HEK293 (cell line): ENCODE measurements at regions not wholly inside any gene's neighbourhood (a gene's known extent, or its start where the extent isn't known, plus 50 kb on each side); places are given as distances from the start of the nearest gene placed in this dataset.

Experiments used
- CTCF ChIA-PET: fragments of 350-600 bp; formaldehyde crosslinking; extraction: SDS; loops from one replicate; lab custom pipeline; 2021; ENCODE audit warnings: antibody characterized with exemption; lab: Yijun Ruan, JAX
- POLR2A ChIA-PET: fragments of 300-600 bp; formaldehyde crosslinking; extraction: SDS; loops from one replicate; lab custom pipeline; 2020; ENCODE audit warnings: antibody characterized with exemption, inconsistent platforms; lab: Yijun Ruan, JAX
- H3K27ac ChIP-seq: fragments of 200-500 bp; sonication (Bioruptor generic); 2 replicates; pipeline ENCODE4 v1.5.1; 2014; ENCODE audit warnings: low read depth, low read length, control low read depth, inconsistent platforms; ENCODE audit errors: extremely low read depth
- H3K36me3 ChIP-seq, 2 experiments: fragments of 200-500 bp in 1 of 2; sonication (Bioruptor generic) in 1 of 2; 1 replicate in 1 of 2; 2 replicates in 1 of 2; pipeline ENCODE4 v1.5.1; 2014 to 2017; ENCODE audit warnings: inconsistent platforms in 2 of 2, low read length in 2 of 2; ENCODE audit not compliant: control insufficient read depth in 2 of 2, insufficient read depth in 1 of 2
- H3K4me1 ChIP-seq: fragments of 200-500 bp; sonication (Bioruptor generic); 2 replicates; pipeline ENCODE4 v1.5.1; 2014; ENCODE audit warnings: mild to moderate bottlenecking, low read length, inconsistent platforms; ENCODE audit not compliant: control insufficient read depth, insufficient read depth
- H3K4me3 ChIP-seq: 2 replicates; pipeline ENCODE4 v1.5.1; 2011; ENCODE audit warnings: low read depth, mild to moderate bottlenecking, control low read depth, low read length, moderate library complexity
- H3K9me3 ChIP-seq: fragments of 200-500 bp; sonication (Bioruptor generic); 2 replicates; pipeline ENCODE4 v1.5.1; 2014; ENCODE audit warnings: low read depth, low read length, inconsistent platforms; ENCODE audit not compliant: control insufficient read depth, insufficient read depth
- EGR2 ChIP-seq: fragments of 450-650 bp; formaldehyde crosslinking; IDR thresholded peaks from 2 replicates; pipeline ENCODE4 v1.5.1; 2016; ENCODE audit warnings: low read depth, missing biosample characterization, missing genetic modification characterization
- GFI1B ChIP-seq: fragments of 450-650 bp; formaldehyde crosslinking; IDR thresholded peaks from 2 replicates; pipeline ENCODE4 v1.5.1; 2016; ENCODE audit warnings: missing biosample characterization, missing genetic modification characterization
- GLIS1 ChIP-seq: fragments of 450-650 bp; formaldehyde crosslinking; IDR thresholded peaks from 2 replicates; pipeline ENCODE4 v1.5.1; 2016; ENCODE audit warnings: missing biosample characterization, missing genetic modification characterization
- OSR2 ChIP-seq: fragments of 450-650 bp; formaldehyde crosslinking; IDR thresholded peaks from 2 replicates; pipeline ENCODE4 v1.5.1; 2016; ENCODE audit warnings: missing biosample characterization, missing genetic modification characterization
- OVOL3 ChIP-seq: fragments of 450-650 bp; formaldehyde crosslinking; IDR thresholded peaks from 2 replicates; pipeline ENCODE4 v1.5.1; 2016; ENCODE audit warnings: missing biosample characterization, missing genetic modification characterization
- ZBTB20 ChIP-seq: fragments of 450-650 bp; formaldehyde crosslinking; IDR thresholded peaks from 2 replicates; pipeline ENCODE4 v1.5.1; 2016; ENCODE audit warnings: missing biosample characterization, missing genetic modification characterization
- ZNF146 ChIP-seq: fragments of 450-650 bp; formaldehyde crosslinking; IDR thresholded peaks from 2 replicates; pipeline ENCODE4 v1.5.1; 2016; ENCODE audit warnings: missing biosample characterization, missing genetic modification characterization
- ZNF155 ChIP-seq: fragments of 450-650 bp; formaldehyde crosslinking; IDR thresholded peaks from 2 replicates; pipeline ENCODE4 v1.5.1; 2016; ENCODE audit warnings: missing biosample characterization, missing genetic modification characterization
- ZNF157 ChIP-seq: fragments of 450-650 bp; formaldehyde crosslinking; IDR thresholded peaks from 2 replicates; pipeline ENCODE4 v1.5.1; 2016; ENCODE audit warnings: missing biosample characterization, missing genetic modification characterization
- ZNF184 ChIP-seq: fragments of 450-650 bp; IDR thresholded peaks from 2 replicates; pipeline ENCODE4 v1.5.1; 2018; ENCODE audit warnings: missing biosample characterization, mild to moderate bottlenecking, missing genetic modification characterization
- ZNF214 ChIP-seq: fragments of 450-650 bp; formaldehyde crosslinking; IDR thresholded peaks from 2 replicates; pipeline ENCODE4 v1.5.1; 2017; ENCODE audit warnings: missing biosample characterization, mild to moderate bottlenecking, missing genetic modification characterization, borderline replicate concordance
- ZNF248 ChIP-seq: fragments of 450-650 bp; formaldehyde crosslinking; IDR thresholded peaks from 2 replicates; pipeline ENCODE4 v1.5.1; 2017; ENCODE audit warnings: missing biosample characterization, missing genetic modification characterization
- ZNF366 ChIP-seq: fragments of 450-650 bp; formaldehyde crosslinking; conservative IDR thresholded peaks from 2 replicates; pipeline ENCODE4 v1.5.1; 2016; ENCODE audit warnings: missing biosample characterization, missing genetic modification characterization
- ZNF37A ChIP-seq: fragments of 450-650 bp; IDR thresholded peaks from 2 replicates; pipeline ENCODE4 v1.5.1; 2018; ENCODE audit warnings: missing biosample characterization, missing genetic modification characterization
- ZNF48 ChIP-seq: fragments of 450-650 bp; formaldehyde crosslinking; IDR thresholded peaks from 2 replicates; pipeline ENCODE4 v1.5.1; 2016; ENCODE audit warnings: missing biosample characterization, missing genetic modification characterization
- ZNF510 ChIP-seq: fragments of 450-650 bp; formaldehyde crosslinking; IDR thresholded peaks from 2 replicates; pipeline ENCODE4 v1.5.1; 2018; ENCODE audit warnings: mild to moderate bottlenecking, missing genetic modification characterization, missing biosample characterization; ENCODE audit not compliant: insufficient replicate concordance
- ZNF530 ChIP-seq: fragments of 450-650 bp; formaldehyde crosslinking; IDR thresholded peaks from 2 replicates; pipeline ENCODE4 v1.5.1; 2016; ENCODE audit warnings: low read depth, missing biosample characterization, missing genetic modification characterization
- ZNF585B ChIP-seq: fragments of 450-650 bp; formaldehyde crosslinking; IDR thresholded peaks from 2 replicates; pipeline ENCODE4 v1.5.1; 2016; ENCODE audit warnings: missing biosample characterization, missing genetic modification characterization
- ZNF664 ChIP-seq: fragments of 450-650 bp; formaldehyde crosslinking; IDR thresholded peaks from 2 replicates; pipeline ENCODE4 v1.5.1; 2016; ENCODE audit warnings: missing biosample characterization, missing genetic modification characterization
- ZNF76 ChIP-seq: fragments of 450-650 bp; formaldehyde crosslinking; IDR thresholded peaks from 2 replicates; pipeline ENCODE4; 2016; ENCODE audit warnings: low read depth, missing biosample characterization, missing genetic modification characterization, borderline replicate concordance
- ZSCAN4 ChIP-seq: fragments of 450-650 bp; formaldehyde crosslinking; IDR thresholded peaks from 2 replicates; pipeline ENCODE4 v1.5.1; 2017; ENCODE audit warnings: missing biosample characterization, missing genetic modification characterization
- TF ChIP-seq, protein P1 (sequence below): fragments of 450-650 bp; formaldehyde crosslinking; IDR thresholded peaks from 2 replicates; pipeline ENCODE4 v1.5.1; 2016; ENCODE audit warnings: missing biosample characterization, missing genetic modification characterization
- TF ChIP-seq, protein P2 (sequence below): fragments of 450-650 bp; formaldehyde crosslinking; IDR thresholded peaks from 2 replicates; pipeline ENCODE4 v1.5.1; 2016; ENCODE audit warnings: missing biosample characterization, missing genetic modification characterization

DNA sequence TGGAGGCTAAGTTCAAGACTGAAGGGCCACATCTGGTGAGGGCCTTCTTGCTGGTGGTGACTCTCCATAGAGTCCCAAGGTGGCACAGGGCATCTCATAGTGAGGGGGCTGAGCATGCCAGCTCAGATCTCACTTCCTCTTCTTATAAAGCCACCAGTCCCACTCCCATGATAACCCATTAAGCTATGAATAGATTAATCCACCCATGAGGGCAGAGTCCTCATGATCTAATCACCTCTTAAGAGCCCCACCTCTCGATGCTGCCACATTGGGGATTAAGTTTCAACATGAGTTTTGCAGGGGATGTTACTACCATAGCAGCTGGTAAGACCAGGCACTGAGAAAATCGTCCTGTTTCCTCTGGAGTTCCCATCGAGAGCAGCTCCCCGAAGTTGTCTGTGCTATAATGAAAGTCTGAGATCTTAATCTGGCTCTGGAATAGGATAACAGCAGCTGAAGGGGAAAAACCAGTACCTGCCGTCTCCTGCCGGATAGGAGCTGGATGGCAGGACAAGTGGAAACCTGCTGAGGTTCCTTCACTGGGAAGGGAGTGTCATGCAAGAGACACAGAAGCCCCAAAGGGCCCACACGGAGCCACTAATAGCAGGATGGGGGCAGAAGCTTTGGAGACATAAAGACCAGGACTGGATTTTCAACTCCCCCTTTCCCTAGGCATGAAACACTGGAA is 79.5 kb upstream of the EPHB3 start (continued):
- TF ChIP-seq GFI1B (tag by site-specific recombination) (no peak), ZNF76 (no peak), GLIS1 (tag by site-specific recombination) (peak; percentile 21; the same call in 1 of the 2 replicates), ZNF214 (tag by site-specific recombination) (no peak), OSR2 (no peak)
- TF ChIP-seq, protein P1, sequence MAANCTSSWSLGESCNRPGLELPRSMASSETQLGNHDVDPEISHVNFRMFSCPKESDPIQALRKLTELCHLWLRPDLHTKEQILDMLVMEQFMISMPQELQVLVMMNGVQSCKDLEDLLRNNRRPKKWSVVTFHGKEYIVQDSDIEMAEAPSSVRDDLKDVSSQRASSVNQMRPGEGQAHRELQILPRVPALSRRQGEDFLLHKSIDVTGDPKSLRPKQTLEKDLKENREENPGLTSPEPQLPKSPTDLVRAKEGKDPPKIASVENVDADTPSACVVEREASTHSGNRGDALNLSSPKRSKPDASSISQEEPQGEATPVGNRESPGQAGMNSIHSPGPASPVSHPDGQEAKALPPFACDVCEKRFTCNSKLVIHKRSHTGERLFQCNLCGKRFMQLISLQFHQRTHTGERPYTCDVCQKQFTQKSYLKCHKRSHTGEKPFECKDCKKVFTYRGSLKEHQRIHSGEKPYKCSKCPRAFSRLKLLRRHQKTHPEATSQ: no peak

- Histone ChIP-seq H3K4me1 (peaks cover 7% of the 10 kb centered on the region), H3K36me3 (no peaks in the 10 kb centered on the region), H3K9me3 (no peaks in the 10 kb centered on the region), H3K4me3 (no peak overlapping the region)
- TF ChIP-seq ZNF48 (tag by site-specific recombination) (no peak), ZNF184 (tag by site-specific recombination) (no peak), ZNF155 (no peak), ZBTB20 (tag by site-specific recombination) (no peak), ZNF157 (tag by site-specific recombination) (no peak), ZSCAN4 (tag by site-specific recombination) (no peak), EGR2 (tag by site-specific recombination) (no peak), ZNF366 (tag by site-specific recombination) (no peak), OVOL3 (no peak)
- TF ChIP-seq, all 188 proteins: peak for 0
- no peak overlapping the region for H3K27ac ChIP-seq
- POLR2A ChIA-PET: no interaction called here
- CTCF ChIA-PET: interaction anchor here (1.1 kb wide), 1 partner anchor 17 kb away, joined by 3 read pairs; no protein-coding TSS in a partner anchor
Observed at GRCh38 chr3:184485241-184485640, 76.3 kb upstream of the EPHB3 start.

- TF ChIP-seq ZNF146 (tag by site-specific recombination): 0 out of 2 replicates have a peak, but pooled peaks have one; percentile 37
- TF ChIP-seq ZNF248 (tag by site-specific recombination): no peak
- TF ChIP-seq, all 188 proteins: peak for 1
- no peak overlapping the region for H3K27ac ChIP-seq
- ChIA-PET CTCF (no interaction called here), POLR2A (no interaction called here)
- no peaks in the 10 kb centered on the region for H3K36me3 ChIP-seq
- H3K9me3 ChIP-seq: no peaks in the 10 kb centered on the region
- H3K4me1 ChIP-seq: peaks cover 7% of the 10 kb centered on the region
- H3K4me3 ChIP-seq: no peak overlapping the region
Observed at GRCh38 chr3:184485906-184486305, 75.7 kb upstream of the EPHB3 start.

GRCh38 chr3:184486614-184487013 is 75.0 kb upstream of the EPHB3 start:
- Histone ChIP-seq H3K27ac (no peak overlapping the region), H3K4me1 (peaks cover 7% of the 10 kb centered on the region), H3K4me3 (no peak overlapping the region), H3K9me3 (no peaks in the 10 kb centered on the region), H3K36me3 (no peaks in the 10 kb centered on the region)
- CTCF ChIA-PET: no interaction called here
- TF ChIP-seq ZNF530 (tag by site-specific recombination) (no peak), ZNF510 (tag by site-specific recombination) (no peak), ZNF664 (no peak), GLIS1 (tag by site-specific recombination) (0 out of 2 replicates have a peak, but pooled peaks have one; percentile 26), ZNF37A (tag by site-specific recombination) (no peak), ZNF585B (tag by site-specific recombination) (no peak)
- TF ChIP-seq, protein P2, sequence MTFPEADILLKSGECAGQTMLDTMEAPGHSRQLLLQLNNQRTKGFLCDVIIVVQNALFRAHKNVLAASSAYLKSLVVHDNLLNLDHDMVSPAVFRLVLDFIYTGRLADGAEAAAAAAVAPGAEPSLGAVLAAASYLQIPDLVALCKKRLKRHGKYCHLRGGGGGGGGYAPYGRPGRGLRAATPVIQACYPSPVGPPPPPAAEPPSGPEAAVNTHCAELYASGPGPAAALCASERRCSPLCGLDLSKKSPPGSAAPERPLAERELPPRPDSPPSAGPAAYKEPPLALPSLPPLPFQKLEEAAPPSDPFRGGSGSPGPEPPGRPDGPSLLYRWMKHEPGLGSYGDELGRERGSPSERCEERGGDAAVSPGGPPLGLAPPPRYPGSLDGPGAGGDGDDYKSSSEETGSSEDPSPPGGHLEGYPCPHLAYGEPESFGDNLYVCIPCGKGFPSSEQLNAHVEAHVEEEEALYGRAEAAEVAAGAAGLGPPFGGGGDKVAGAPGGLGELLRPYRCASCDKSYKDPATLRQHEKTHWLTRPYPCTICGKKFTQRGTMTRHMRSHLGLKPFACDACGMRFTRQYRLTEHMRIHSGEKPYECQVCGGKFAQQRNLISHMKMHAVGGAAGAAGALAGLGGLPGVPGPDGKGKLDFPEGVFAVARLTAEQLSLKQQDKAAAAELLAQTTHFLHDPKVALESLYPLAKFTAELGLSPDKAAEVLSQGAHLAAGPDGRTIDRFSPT (tag by site-specific recombination): no peak
- POLR2A ChIA-PET: no interaction called here
